ENCODE measurements at regions not wholly inside any gene's neighbourhood (a gene's known extent, or its start where the extent isn't known, plus 50 kb on each side); places are given as distances from the start of the nearest gene placed in this dataset.

DNA sequence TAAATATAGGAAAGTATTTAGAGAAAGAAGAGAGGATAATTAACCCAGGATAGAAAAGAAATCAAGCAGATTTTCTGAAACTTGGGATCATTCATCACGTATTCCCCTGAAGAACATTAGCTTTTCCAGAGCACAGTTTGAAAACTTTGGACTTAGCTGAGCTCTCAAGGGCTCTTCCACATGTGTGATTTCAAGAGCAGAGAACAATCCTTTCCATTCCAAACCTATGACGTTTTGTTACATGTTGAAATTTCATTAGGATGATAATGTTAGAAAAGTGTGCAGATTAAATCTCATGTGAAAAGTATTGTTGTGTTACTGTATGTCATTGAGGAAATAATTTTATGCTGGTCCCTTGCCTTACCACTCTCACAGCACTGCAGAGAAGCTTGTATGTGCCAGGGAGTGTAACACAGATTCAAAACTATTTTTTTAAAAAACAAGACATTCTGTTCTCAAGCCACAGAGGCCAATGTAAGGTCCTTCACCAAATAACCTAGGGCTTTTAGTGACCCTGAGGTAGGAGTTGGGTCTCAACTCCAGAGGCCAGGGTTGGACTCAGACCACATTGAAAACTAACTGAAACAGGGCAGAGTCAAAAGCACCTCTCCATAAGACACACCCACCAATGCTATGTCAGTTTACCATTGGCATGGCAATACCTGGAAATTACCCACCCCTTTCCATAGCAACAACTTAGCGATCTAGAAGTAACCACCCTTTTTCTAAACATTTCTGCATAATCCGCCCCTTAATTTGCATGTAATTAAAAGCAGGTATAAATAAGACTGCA lies 141.3 kb downstream of the ANXA5 start:
- Histone ChIP-seq H3K36me3 (ENCODE audit: insufficient read depth, low read length) (no peaks in the 10 kb centered on the region), H3K9me3 (ENCODE audit: insufficient read depth, low read length, severe bottlenecking) (no peaks in the 10 kb centered on the region), H3K27ac (ENCODE audit: low read length) (no peak overlapping the region), H4K20me1 (ENCODE audit: insufficient read depth, low read length) (no peaks in the 10 kb centered on the region), H3K79me2 (ENCODE audit: insufficient read depth, low read length) (no peaks in the 10 kb centered on the region), H3K27me3 (ENCODE audit: insufficient read depth, low read length, poor library complexity) (no peaks in the 10 kb centered on the region), H3K4me1 (ENCODE audit: insufficient read depth, low read length) (no peaks in the 10 kb centered on the region), H3K9ac (ENCODE audit: low read depth, low read length) (no peak overlapping the region), H2AFZ (ENCODE audit: low read depth, low read length) (no peak overlapping the region), H3K4me2 (ENCODE audit: insufficient read depth, low read length) (no peak overlapping the region), H3K4me3 (ENCODE audit: low read depth in 1 of 2, low read length in 2 of 2) (no peak overlapping the region)
- DNase-seq (no peak), ATAC-seq (ENCODE audit: insufficient read depth, low read depth) (no peak)
- TF ChIP-seq EZH2 (IDR thresholded peaks at IDR 0.05; ENCODE audit: borderline replicate concordance, low read depth, low read length, severe bottlenecking): no peak
- TF ChIP-seq, protein P1, sequence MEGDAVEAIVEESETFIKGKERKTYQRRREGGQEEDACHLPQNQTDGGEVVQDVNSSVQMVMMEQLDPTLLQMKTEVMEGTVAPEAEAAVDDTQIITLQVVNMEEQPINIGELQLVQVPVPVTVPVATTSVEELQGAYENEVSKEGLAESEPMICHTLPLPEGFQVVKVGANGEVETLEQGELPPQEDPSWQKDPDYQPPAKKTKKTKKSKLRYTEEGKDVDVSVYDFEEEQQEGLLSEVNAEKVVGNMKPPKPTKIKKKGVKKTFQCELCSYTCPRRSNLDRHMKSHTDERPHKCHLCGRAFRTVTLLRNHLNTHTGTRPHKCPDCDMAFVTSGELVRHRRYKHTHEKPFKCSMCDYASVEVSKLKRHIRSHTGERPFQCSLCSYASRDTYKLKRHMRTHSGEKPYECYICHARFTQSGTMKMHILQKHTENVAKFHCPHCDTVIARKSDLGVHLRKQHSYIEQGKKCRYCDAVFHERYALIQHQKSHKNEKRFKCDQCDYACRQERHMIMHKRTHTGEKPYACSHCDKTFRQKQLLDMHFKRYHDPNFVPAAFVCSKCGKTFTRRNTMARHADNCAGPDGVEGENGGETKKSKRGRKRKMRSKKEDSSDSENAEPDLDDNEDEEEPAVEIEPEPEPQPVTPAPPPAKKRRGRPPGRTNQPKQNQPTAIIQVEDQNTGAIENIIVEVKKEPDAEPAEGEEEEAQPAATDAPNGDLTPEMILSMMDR (IDR thresholded peaks at IDR 0.05; ENCODE audit: borderline replicate concordance, extremely low read depth, low read length, poor library complexity, severe bottlenecking): no peak

DNA sequence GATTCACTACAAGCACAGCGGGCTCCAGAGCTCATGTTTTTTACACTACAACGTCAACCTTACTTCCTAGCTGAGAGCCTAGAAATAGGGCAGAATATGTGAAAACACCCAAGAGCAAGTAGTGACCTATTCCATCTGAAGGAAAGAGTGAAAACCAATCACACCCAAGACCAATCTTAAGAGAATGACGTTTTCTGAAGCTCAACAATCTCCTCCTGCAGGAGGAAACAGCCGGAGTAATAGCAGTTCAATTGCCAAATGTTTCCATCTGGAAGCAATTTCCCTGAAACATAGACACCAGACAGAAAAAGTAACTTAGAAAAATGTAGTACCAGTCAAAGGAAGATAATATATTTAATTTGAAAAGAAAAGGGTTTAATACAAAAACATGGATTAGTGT lies 142.4 kb downstream of the ANXA5 start:
- no peak overlapping the region for H3K4me3 ChIP-seq (ENCODE audit: low read depth in 1 of 2, low read length in 2 of 2)
- no peaks in the 10 kb centered on the region for H3K79me2 ChIP-seq (ENCODE audit: insufficient read depth, low read length)
- no peak overlapping the region for H3K27ac ChIP-seq (ENCODE audit: low read length)
- no peak overlapping the region for H2AFZ ChIP-seq (ENCODE audit: low read depth, low read length)
- no peaks in the 10 kb centered on the region for H4K20me1 ChIP-seq (ENCODE audit: insufficient read depth, low read length)
- no peak for ATAC-seq (ENCODE audit: insufficient read depth, low read depth)
- H3K9ac ChIP-seq (ENCODE audit: low read depth, low read length): no peak overlapping the region
- H3K4me2 ChIP-seq (ENCODE audit: insufficient read depth, low read length): no peak overlapping the region
- H3K27me3 ChIP-seq (ENCODE audit: insufficient read depth, low read length, poor library complexity): no peaks in the 10 kb centered on the region
- no peaks in the 10 kb centered on the region for H3K4me1 ChIP-seq (ENCODE audit: insufficient read depth, low read length)
- no peaks in the 10 kb centered on the region for H3K36me3 ChIP-seq (ENCODE audit: insufficient read depth, low read length)
- no peak for DNase-seq
- TF ChIP-seq EZH2 (IDR thresholded peaks at IDR 0.05; ENCODE audit: borderline replicate concordance, low read depth, low read length, severe bottlenecking): no peak
- TF ChIP-seq, protein P1 (IDR thresholded peaks at IDR 0.05; ENCODE audit: borderline replicate concordance, extremely low read depth, low read length, poor library complexity, severe bottlenecking): no peak
- H3K9me3 ChIP-seq (ENCODE audit: insufficient read depth, low read length, severe bottlenecking): no peaks in the 10 kb centered on the region

DNA sequence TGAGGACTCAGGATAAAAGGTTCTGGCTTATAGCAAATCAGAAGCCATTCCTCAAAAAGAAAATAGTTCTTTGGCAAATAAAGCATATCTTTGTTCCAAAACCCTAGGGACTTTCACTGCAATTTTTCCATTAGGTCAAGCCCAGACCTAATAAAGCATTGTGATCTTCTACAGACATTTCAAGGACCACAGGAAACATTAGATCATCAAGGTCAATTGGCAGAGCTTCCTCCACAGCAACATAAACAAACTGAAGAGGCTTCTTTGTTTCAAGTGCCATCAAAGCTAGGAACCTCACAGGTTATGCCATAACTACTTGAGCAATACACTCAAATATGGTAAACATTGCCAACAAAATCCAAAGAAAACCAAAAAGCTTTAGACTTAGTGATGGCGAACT lies 144.9 kb downstream of the ANXA5 start:
- no peak overlapping the region for H2AFZ ChIP-seq (ENCODE audit: low read depth, low read length)
- H3K4me1 ChIP-seq (ENCODE audit: insufficient read depth, low read length): no peaks in the 10 kb centered on the region
- no peak overlapping the region for H3K9ac ChIP-seq (ENCODE audit: low read depth, low read length)
- no peak for DNase-seq
- no peak overlapping the region for H3K27ac ChIP-seq (ENCODE audit: low read length)
- no peak overlapping the region for H3K4me3 ChIP-seq (ENCODE audit: low read depth in 1 of 2, low read length in 2 of 2)
- no peaks in the 10 kb centered on the region for H3K36me3 ChIP-seq (ENCODE audit: insufficient read depth, low read length)
- H3K4me2 ChIP-seq (ENCODE audit: insufficient read depth, low read length): no peak overlapping the region
- TF ChIP-seq, protein P1 (IDR thresholded peaks at IDR 0.05; ENCODE audit: borderline replicate concordance, extremely low read depth, low read length, poor library complexity, severe bottlenecking): no peak
- TF ChIP-seq EZH2 (IDR thresholded peaks at IDR 0.05; ENCODE audit: borderline replicate concordance, low read depth, low read length, severe bottlenecking): no peak
- no peaks in the 10 kb centered on the region for H4K20me1 ChIP-seq (ENCODE audit: insufficient read depth, low read length)
- H3K79me2 ChIP-seq (ENCODE audit: insufficient read depth, low read length): no peaks in the 10 kb centered on the region
- H3K27me3 ChIP-seq (ENCODE audit: insufficient read depth, low read length, poor library complexity): no peaks in the 10 kb centered on the region
- no peaks in the 10 kb centered on the region for H3K9me3 ChIP-seq (ENCODE audit: insufficient read depth, low read length, severe bottlenecking)
- no peak for ATAC-seq (ENCODE audit: insufficient read depth, low read depth)
